NCI-H146 treated with DMSO at 0.1 percent for 48 hours (cell line): ENCODE measurements at regions not wholly inside any gene's neighbourhood (a gene's known extent, or its start where the extent isn't known, plus 50 kb on each side); places are given as distances from the start of the nearest gene placed in this dataset.

Experiments
- DNase-seq: peaks from one replicate; lab custom pipeline; 2025; ENCODE audit not compliant: unreplicated experiment; lab: John Stamatoyannopoulos, UW

DNA sequence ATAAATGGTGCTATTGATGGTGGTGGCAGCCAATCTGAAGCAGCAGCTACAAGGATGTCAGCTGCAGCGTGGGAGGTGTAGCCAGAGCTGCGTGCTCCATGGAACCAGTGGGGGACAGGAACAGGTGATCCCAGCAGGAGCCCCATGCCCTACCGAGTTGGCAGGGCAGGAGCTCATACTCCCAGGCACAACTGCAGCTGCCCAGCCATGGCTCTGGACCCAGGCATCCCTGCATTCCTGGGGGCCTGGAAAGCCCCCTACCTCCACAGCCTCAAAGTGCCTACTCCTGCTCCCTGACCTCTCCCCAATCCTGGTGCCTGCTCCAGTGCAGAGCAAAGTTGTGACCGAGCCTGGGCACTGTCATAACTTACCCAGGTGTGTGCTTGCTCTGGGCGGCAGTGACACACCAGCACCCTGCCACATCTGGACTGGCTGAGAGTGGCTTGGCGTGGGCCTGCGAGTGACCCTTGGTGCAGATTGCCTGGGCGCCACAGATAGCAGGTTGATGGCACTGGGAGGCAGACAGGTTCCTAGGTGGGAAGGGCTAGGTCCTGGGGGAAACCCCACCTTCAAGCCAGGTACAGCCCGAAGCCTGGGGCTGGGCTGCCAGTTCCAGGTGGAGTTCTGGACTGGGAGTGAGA lies 101.1 kb downstream of the DCAF12L2 start:
- DNase-seq: no peak

DNA sequence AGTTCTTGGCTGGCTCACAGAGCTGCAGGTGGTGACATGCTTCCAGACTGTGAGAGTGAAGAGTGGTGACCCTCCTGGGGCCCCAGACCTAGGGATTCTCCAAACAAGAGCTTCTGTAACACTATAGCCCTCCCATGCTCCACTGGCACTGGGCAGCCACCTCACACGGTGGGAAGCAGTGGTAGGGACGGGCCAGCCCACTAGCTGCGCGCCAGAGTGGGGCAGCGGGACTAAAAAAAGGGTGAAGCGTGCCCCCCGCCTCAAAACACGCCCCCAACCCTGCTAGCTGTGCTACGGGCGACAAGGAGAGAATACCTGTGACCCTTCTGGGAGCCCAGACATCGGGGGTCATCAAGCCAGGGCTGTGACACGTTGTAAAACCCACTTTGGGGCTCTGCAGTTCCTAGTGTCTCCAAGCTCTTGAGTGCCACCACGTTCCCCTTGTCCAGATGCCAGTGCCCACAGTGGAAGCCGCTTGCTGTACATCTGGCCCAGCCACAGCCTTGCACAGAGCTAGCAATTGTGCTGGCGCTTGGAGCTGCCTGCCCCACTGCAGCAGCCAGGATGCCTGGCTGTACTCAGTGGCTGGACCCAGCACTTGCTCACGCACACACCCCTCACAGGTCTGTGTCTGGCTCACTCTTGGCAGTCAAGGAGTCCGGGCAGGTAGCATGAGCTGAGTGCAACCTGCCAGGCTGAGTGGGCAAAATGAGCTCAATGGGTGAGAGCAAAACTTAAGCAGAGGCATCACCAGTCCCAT lies 100.0 kb downstream of the DCAF12L2 start:
- DNase-seq: no peak
